Adrenal gland (tissue), 9 donors: ENCODE measurements at regions not wholly inside any gene's neighbourhood (a gene's known extent, or its start where the extent isn't known, plus 50 kb on each side); places are given as distances from the start of the nearest gene placed in this dataset.

ENCODE experiments used
- DNase-seq, 7 donors: peaks; one replicate each; pipeline ENCODE4 v3.0.0-alpha.2; 2019 to 2020
- H3K27ac ChIP-seq, 5 donors: fragments of 200-600 bp; sonication (generic) in 4 of 5; 1 replicate in 3 of 5; 2 replicates in 2 of 5; pipeline versions ENCODE4 v1.5.1 to v1.8.0; 2016 to 2020; ENCODE audit warnings: mild to moderate bottlenecking in 1 of 5
- H3K27me3 ChIP-seq: fragments of 200-600 bp; 2 replicates; pipeline ENCODE4 v1.8.0; 2021
- H3K36me3 ChIP-seq, 2 donors: fragments of 200-600 bp; replicated peaks in 1 of 2; 1 replicate in 1 of 2; 2 replicates in 1 of 2; pipeline versions ENCODE4 v1.5.1 to v1.8.0; 2018 to 2022
- H3K4me1 ChIP-seq, 2 donors: fragments of 200-600 bp; replicated peaks in 1 of 2; 1 replicate in 1 of 2; 2 replicates in 1 of 2; pipeline versions ENCODE4 v1.5.1 to v1.8.0; 2018 to 2021
- H3K4me3 ChIP-seq, 4 donors: fragments of 200-600 bp; sonication (generic) in 3 of 4; one replicate each; pipeline ENCODE4 v1.5.1; 2016 to 2018
- H3K9me3 ChIP-seq, 3 donors: fragments of 200-600 bp; sonication (generic) in 1 of 3; replicated peaks in 1 of 3; 1 replicate in 2 of 3; 2 replicates in 1 of 3; pipeline versions ENCODE4 v1.5.1 to v1.8.0; 2016 to 2021
- POLR2A ChIP-seq, 2 donors: fragments of 450-650 bp; IDR thresholded peaks; one replicate each; pipeline ENCODE4 v1.6.1; 2017; ENCODE audit warnings: antibody characterized with exemption in 2 of 2, mild to moderate bottlenecking in 2 of 2, moderate library complexity in 1 of 2
- WGBS, 4 donors: extraction: QIAGEN DNeasy Blood & Tissue Kit in 2 of 4; methylation state at CpG; one replicate each; pipeline versions ENCODE4 v1.1.5 to v1.1.7; 2013 to 2017; 5-methylcytosine and 5-hydroxymethylcytosine counted together
- intact Hi-C, 2 donors: fragments of 100-400 bp; cut with DNase I; formaldehyde crosslinking; loops; one replicate each; pipeline versions ENCODE4 v1.14.1 to v1.15.0; 2022 to 2023
- TF ChIP-seq, protein P1 (sequence below), 6 experiments: fragments of 450-650 bp in 4 of 6; fragments of 200-600 bp in 2 of 6; sonication (generic) in 1 of 6; IDR thresholded peaks; 1 replicate in 5 of 6; 2 replicates in 1 of 6; pipeline versions ENCODE4 v1.5.1 to v1.8.0; 2016 to 2021; ENCODE audit warnings: antibody characterized with exemption in 6 of 6, mild to moderate bottlenecking in 2 of 6, moderate library complexity in 1 of 6
- donor health status: healthy with polysubstance abuse.
- donor health status: Bipolar disorder and iron deficiency.
- donor health status: DM: yes; HTN: yes; CAD: no.
- donor health status: DM: no; HTN: no; CAD: no.
- donor health status: DM: no; HTN: no; CAD: no.

DNA sequence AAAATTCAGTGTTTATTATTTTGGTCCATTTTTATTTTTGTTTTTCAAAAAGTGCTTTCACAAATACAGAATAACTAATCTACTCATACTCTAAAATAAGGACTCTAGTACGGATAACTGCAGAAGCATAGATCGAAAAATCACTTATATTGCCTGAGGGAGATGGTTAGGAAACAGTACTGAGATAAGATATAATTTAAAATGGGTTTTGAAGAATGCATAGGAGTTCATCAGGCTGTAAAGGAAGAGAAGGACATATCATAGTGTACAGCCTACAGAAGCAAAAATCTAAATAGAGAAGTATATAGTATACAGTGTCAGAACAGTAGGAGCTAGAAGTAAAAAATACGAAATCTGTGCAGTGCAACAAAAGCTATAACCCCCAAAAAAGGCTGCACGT is 247.4 kb downstream of the SOX11 start:
- H3K27ac ChIP-seq = no peak overlapping the region
- WGBS, 4 donors = 75 to 84% (median 78%) methylated on average over 4 of the region's 4 CpGs
- TF ChIP-seq, protein P1, sequence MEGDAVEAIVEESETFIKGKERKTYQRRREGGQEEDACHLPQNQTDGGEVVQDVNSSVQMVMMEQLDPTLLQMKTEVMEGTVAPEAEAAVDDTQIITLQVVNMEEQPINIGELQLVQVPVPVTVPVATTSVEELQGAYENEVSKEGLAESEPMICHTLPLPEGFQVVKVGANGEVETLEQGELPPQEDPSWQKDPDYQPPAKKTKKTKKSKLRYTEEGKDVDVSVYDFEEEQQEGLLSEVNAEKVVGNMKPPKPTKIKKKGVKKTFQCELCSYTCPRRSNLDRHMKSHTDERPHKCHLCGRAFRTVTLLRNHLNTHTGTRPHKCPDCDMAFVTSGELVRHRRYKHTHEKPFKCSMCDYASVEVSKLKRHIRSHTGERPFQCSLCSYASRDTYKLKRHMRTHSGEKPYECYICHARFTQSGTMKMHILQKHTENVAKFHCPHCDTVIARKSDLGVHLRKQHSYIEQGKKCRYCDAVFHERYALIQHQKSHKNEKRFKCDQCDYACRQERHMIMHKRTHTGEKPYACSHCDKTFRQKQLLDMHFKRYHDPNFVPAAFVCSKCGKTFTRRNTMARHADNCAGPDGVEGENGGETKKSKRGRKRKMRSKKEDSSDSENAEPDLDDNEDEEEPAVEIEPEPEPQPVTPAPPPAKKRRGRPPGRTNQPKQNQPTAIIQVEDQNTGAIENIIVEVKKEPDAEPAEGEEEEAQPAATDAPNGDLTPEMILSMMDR (IDR thresholded peaks at IDR 0.05) = no peak
- no peak for TF ChIP-seq POLR2A (IDR thresholded peaks at IDR 0.05)
- H3K27me3 ChIP-seq = no peaks in the 10 kb centered on the region
- no peak for DNase-seq
- H3K4me3 ChIP-seq = no peak overlapping the region
- no peaks in the 10 kb centered on the region for H3K4me1 ChIP-seq
- intact Hi-C loops = no loop called here
- no peaks in the 10 kb centered on the region for H3K9me3 ChIP-seq
- no peaks in the 10 kb centered on the region for H3K36me3 ChIP-seq

DNA sequence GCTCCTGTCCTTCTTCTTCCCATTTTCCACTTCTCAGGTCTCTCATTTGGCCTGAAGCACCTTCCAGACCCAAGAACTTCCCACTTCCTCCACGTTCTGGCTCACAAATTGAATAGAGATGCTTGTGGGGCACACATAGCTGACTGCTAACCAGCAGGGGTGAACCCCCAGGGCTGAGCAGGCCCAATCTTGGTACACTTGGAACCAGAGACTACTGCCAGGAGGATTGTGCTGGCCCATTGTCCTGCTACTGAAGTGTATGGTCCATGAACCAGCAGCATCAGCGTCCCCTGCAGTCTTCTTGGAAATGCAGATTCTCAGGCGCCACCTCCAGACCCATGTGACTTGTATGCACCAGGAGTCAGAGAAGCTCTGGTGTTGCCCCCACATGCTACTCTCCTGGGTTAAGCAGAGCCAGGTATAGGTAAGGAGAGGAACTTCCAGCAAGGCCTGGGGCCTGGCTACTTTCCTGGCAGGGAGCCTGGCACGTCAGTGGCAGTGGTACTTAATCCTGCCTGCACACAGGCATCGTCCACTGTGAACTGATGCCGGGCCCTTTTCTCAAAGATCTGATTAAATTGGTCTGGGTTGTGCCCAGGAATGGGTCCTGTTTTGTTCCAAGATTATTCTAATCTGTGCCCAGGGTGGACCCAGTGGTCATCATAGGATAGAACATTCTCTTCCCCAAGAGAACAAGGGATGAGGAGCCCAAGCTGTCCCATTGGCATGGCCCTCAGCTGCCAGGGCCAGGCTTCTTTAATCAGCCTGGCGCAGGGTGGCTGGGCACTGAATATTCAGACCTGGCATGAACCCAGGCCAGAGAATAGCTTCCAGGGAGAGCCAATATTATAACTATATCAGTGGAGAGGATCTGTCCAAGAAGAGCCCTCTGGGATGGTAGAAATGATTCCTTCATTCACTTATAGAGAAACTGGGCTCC is 248.7 kb downstream of the SOX11 start:
- H3K27me3 ChIP-seq = no peaks in the 10 kb centered on the region
- TF ChIP-seq POLR2A (IDR thresholded peaks at IDR 0.05) = no peak
- TF ChIP-seq, protein P1 (IDR thresholded peaks at IDR 0.05) = no peak
- 73 to 85% (median 80%) methylated on average over 4 to 7 of the region's 7 CpGs for WGBS, 4 donors
- no peaks in the 10 kb centered on the region for H3K4me1 ChIP-seq
- no peak overlapping the region for H3K27ac ChIP-seq
- no peaks in the 10 kb centered on the region for H3K9me3 ChIP-seq
- DNase-seq = no peak
- intact Hi-C loops = no loop called here
- H3K36me3 ChIP-seq = no peaks in the 10 kb centered on the region
- H3K4me3 ChIP-seq = no peak overlapping the region

DNA sequence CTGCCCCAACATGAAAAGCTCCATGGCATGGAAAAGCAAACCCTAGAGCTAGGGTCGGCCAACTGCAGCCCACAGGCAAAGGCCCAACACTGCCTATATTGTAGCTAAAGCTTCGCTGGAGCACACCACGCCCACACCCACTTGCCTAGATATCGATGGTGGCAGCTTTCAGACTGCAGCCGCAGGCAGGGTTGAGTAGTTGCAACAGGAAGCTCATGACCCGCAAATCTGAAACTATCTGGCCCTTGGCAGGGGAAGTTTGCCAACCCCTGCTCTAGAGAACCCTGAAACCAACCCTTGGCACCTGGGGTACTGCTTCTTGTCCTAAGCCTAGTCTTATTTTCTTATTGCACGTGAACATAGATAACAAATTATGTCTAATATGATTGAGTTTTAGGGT is 250.0 kb downstream of the SOX11 start:
- intact Hi-C loops = no loop called here
- TF ChIP-seq, protein P1 (IDR thresholded peaks at IDR 0.05) = no peak
- TF ChIP-seq POLR2A (IDR thresholded peaks at IDR 0.05) = no peak
- Histone ChIP-seq H3K9me3 (no peaks in the 10 kb centered on the region), H3K36me3 (no peaks in the 10 kb centered on the region), H3K27ac (no peak overlapping the region), H3K27me3 (no peaks in the 10 kb centered on the region), H3K4me1 (no peaks in the 10 kb centered on the region), H3K4me3 (no peak overlapping the region)
- DNase-seq = no peak
- 66 to 82% (median 76%) methylated on average over 6 to 7 of the region's 7 CpGs for WGBS, 4 donors

DNA sequence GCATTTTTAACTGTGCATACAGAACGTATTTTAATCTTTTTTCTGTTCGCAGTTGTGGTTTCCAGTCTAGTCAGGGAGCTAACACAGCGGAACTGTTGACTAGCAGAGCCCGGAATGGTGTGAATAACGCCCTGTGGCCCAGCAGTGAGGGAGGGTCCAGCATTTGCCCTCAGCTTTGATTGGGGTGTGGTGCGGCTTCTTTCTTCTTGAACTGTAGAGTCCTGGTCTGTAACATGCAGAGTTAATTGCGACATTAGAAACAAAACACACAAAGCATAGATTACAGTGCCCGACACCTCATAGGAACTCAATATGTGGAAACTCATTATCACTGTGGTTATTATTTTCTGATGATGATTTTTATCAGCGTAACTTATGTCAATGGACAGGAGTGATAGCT is 253.6 kb downstream of the SOX11 start:
- H3K27me3 ChIP-seq = no peaks in the 10 kb centered on the region
- intact Hi-C loops = no loop called here
- no peaks in the 10 kb centered on the region for H3K36me3 ChIP-seq
- no peaks in the 10 kb centered on the region for H3K4me1 ChIP-seq
- H3K27ac ChIP-seq = no peak overlapping the region
- H3K9me3 ChIP-seq = no peaks in the 10 kb centered on the region
- no peak overlapping the region for H3K4me3 ChIP-seq
- 76 to 79% (median 77%) methylated on average over 9 of the region's 9 CpGs for WGBS, 4 donors
- TF ChIP-seq POLR2A (IDR thresholded peaks at IDR 0.05) = no peak
- TF ChIP-seq, protein P1 (IDR thresholded peaks at IDR 0.05) = no peak
- no peak for DNase-seq
